GM13976 (cell line): ENCODE measurements at regions not wholly inside any gene's neighbourhood (a gene's known extent, or its start where the extent isn't known, plus 50 kb on each side); places are given as distances from the start of the nearest gene placed in this dataset.

Experiments used
- DNase-seq: peaks from one replicate; pipeline ENCODE4 v3.0.0; 2012; ENCODE audit warnings: low spot score
- CTCF ChIP-seq: IDR thresholded peaks from 2 replicates; pipeline ENCODE4 v1.5.1; 2012; ENCODE audit warnings: borderline replicate concordance, mild to moderate bottlenecking; ENCODE audit not compliant: insufficient read depth; ENCODE audit errors: extremely low read depth, missing control alignments, control extremely low read depth
- in situ Hi-C: fragments of 300-500 bp; cut with MboI; formaldehyde crosslinking; loops from one replicate; pipeline ENCODE4 v1.12.0; 2022; ENCODE audit warnings: low sequenced_read_pairs, mixed read lengths, inconsistent platforms; ENCODE audit not compliant: unreplicated experiment

GRCh38 chr5:107184066-107184465 is 486.7 kb downstream of the EFNA5 start:
- in situ Hi-C loops, result no loop called here
- DNase-seq, result no peak
- no peak for TF ChIP-seq CTCF

GRCh38 chr5:107170620-107171019 is 500.1 kb downstream of the EFNA5 start:
- in situ Hi-C loops, result no loop called here
- no peak for DNase-seq
- no peak for TF ChIP-seq CTCF

GRCh38 chr5:107169867-107170266 is 500.9 kb downstream of the EFNA5 start:
- no peak for TF ChIP-seq CTCF
- in situ Hi-C loops, result no loop called here
- DNase-seq, result no peak

GRCh38 chr5:107168848-107169752 is 501.6 kb downstream of the EFNA5 start:
- no peak for TF ChIP-seq CTCF
- DNase-seq, result no peak
- in situ Hi-C loops, result no loop called here

GRCh38 chr5:107168086-107168485 is 502.7 kb downstream of the EFNA5 start:
- no peak for TF ChIP-seq CTCF
- no peak for DNase-seq
- in situ Hi-C loops, result no loop called here

GRCh38 chr5:107165296-107165695 is 505.4 kb downstream of the EFNA5 start:
- TF ChIP-seq CTCF, result no peak
- in situ Hi-C loops, result no loop called here
- no peak for DNase-seq

- in situ Hi-C loops, result no loop called here
- no peak for DNase-seq
Measured at GRCh38 chr5:107157809-107158208, 512.9 kb downstream of the EFNA5 start.

More at GRCh38 chr5:107157809-107158208, 512.9 kb downstream of the EFNA5 start:
- TF ChIP-seq CTCF, result no peak
